Adipocyte (in vitro differentiated cells): ENCODE measurements at regions not wholly inside any gene's neighbourhood (a gene's known extent, or its start where the extent isn't known, plus 50 kb on each side); places are given as distances from the start of the nearest gene placed in this dataset.
"Not testable (repeated sequence)": the region's sequence is repeated elsewhere in the genome, so short reads cannot be mapped to it uniquely, and the experiment has no call there.

ENCODE experiments used
- DNase-seq: peaks from one replicate; pipeline ENCODE4 v3.0.0-alpha.2; 2015; ENCODE audit warnings: low read depth
- H3K27me3 ChIP-seq: replicated peaks from 2 replicates; pipeline ENCODE4 v1.7.0; 2013; ENCODE audit warnings: mild to moderate bottlenecking, low read length, moderate library complexity; ENCODE audit not compliant: control insufficient read depth, insufficient read depth
- H3K36me3 ChIP-seq: 2 replicates; pipeline ENCODE4 v1.7.0; 2013; ENCODE audit warnings: low read length, mild to moderate bottlenecking, moderate library complexity; ENCODE audit not compliant: control insufficient read depth, insufficient read depth, severe bottlenecking
- H3K4me1 ChIP-seq: 2 replicates; pipeline ENCODE4 v1.7.0; 2013; ENCODE audit warnings: mild to moderate bottlenecking, low read length, moderate library complexity; ENCODE audit not compliant: control insufficient read depth, insufficient read depth
- H3K4me3 ChIP-seq: 2 replicates; pipeline ENCODE4 v1.7.0; 2013; ENCODE audit warnings: mild to moderate bottlenecking, low read length, moderate library complexity
- H3K9ac ChIP-seq: 2 replicates; pipeline ENCODE4 v1.7.0; 2013; ENCODE audit warnings: mild to moderate bottlenecking, low read length, moderate library complexity
- H3K9me3 ChIP-seq: 2 replicates; pipeline ENCODE4 v1.7.0; 2013; ENCODE audit warnings: mild to moderate bottlenecking, low read length, moderate library complexity; ENCODE audit not compliant: control insufficient read depth

DNA sequence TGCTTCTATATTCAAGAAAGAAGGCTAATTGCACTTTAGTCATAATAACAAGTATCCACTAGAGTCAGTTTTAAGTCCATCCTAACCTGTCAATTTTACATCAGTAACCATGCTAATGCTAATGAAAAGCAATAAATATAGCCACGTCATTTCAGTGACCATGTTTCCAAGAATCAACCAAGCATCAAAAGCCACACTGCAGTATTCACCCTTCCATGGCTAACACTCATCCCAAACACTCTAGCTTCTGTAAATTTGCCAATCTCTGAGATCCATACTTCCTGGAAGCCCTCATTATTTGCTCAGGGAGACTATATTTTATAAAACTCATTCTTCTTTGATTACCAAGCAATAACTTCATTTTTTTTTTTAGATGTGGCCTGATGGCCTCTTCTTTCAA is 712.0 kb downstream of the CETN3 start:
- H3K4me1 ChIP-seq = no peaks in the 10 kb centered on the region
- H3K9ac ChIP-seq = no peak overlapping the region
- H3K4me3 ChIP-seq = no peak overlapping the region
- no peak for DNase-seq
- H3K36me3 ChIP-seq = no peaks in the 10 kb centered on the region
- H3K27me3 ChIP-seq = no peaks in the 10 kb centered on the region
- no peaks in the 10 kb centered on the region for H3K9me3 ChIP-seq

DNA sequence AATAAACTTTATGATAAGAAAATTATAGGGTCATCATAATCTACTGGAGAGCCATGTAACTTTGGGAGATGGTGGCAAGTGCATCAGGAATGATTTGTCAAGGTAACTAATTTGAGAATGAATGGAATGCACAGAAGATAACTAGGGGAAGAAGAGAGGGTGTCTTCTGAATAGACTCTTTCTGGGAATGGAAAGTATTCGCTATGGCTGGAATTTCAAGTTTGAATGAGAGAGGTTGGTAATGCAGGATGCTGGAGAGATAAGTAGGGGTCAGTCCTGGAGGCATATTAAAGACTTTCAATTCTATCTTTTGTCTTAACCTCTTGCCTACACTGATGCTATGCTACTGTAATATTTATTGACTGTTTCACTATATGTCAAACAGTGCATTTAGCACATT is 714.2 kb downstream of the CETN3 start:
- Histone ChIP-seq H3K9ac (no peak overlapping the region), H3K4me1 (no peaks in the 10 kb centered on the region), H3K9me3 (no peaks in the 10 kb centered on the region), H3K27me3 (no peaks in the 10 kb centered on the region), H3K4me3 (no peak overlapping the region), H3K36me3 (no peaks in the 10 kb centered on the region)
- no peak for DNase-seq

DNA sequence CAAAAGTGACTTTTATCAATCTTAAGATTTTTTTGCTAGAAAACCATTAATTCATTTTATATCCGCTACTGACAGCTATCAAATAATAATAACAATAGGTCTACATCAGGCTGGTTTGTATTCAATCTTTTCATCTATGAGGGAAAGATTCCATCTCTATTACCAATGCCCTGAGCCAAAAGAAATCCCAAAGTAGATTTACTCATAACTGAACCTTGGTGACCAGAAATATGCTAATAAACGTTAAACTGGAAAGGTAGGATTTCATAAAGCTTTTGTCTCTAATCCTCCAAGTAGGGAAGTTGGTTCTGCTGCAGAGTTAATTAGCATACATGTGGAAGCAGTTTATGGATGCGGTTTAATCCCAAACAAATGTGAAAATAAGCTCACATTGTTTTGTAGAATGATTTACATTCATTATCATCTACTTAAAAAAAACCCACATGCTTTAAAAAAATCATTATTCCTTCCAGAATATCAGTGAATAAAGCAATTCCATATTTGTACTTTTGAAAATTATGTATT is 715.5 kb downstream of the CETN3 start:
- DNase-seq = no peak
- Histone ChIP-seq H3K9ac (no peak overlapping the region), H3K9me3 (no peaks in the 10 kb centered on the region), H3K4me3 (no peak overlapping the region), H3K27me3 (no peaks in the 10 kb centered on the region), H3K4me1 (no peaks in the 10 kb centered on the region), H3K36me3 (no peaks in the 10 kb centered on the region)

DNA sequence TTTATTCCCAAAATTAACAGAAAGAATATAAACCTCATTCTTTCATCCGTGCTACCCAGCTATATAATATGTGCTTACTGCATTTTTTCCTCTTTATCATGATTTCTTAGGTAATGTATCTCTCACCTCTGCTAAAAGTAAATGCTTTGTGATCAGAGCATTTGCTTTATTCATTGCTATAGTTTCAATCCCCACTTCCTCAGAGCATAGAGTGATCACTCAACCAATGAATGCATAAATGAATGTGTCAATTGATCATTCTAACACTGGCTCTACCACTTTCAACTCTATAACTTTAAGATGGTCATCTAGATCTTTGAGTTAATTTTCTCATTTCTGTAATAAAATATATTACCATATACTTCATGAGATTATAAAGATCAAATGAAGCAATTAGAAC is 719.2 kb downstream of the CETN3 start:
- no peaks in the 10 kb centered on the region for H3K4me1 ChIP-seq
- no peaks in the 10 kb centered on the region for H3K27me3 ChIP-seq
- H3K9me3 ChIP-seq = no peaks in the 10 kb centered on the region
- H3K9ac ChIP-seq = no peak overlapping the region
- no peaks in the 10 kb centered on the region for H3K36me3 ChIP-seq
- H3K4me3 ChIP-seq = no peak overlapping the region
- no peak for DNase-seq

DNA sequence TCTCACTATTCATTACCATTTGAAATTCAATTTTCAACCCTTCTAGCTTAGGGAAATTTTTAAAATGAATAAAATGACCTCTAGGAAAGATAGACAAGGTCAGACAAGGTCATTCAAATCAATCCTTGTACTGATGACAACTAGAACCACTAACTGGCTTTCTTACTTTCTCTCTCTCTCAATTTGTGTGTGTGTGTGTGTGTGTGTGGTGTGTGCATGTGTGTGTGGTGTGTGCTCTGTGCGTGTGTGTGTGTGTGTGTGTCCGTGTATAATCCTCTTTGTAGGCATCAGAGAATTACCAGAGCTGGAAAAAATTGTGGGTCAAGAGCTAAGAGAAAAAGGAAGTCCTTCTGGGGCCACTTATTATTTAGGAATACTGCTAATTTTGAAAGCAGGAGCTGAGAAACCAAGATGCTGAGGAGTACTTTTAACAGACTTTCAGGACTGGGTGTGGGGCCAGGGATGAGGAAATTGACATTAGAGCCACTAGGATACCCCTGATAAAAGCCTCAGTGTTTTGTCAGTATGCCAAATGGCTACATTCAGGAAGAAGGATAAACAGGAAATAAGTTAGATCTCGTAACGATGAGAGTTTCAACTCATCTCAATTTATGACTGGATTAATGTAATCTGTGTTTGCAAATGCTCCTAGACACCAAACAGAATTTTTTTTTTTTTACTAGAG is 723.3 kb downstream of the CETN3 start:
- Histone ChIP-seq H3K27me3 (no peaks in the 10 kb centered on the region), H3K4me3 (no peak overlapping the region), H3K4me1 (no peaks in the 10 kb centered on the region), H3K36me3 (no peaks in the 10 kb centered on the region), H3K9me3 (no peaks in the 10 kb centered on the region), H3K9ac (no peak overlapping the region)
- DNase-seq = no peak

DNA sequence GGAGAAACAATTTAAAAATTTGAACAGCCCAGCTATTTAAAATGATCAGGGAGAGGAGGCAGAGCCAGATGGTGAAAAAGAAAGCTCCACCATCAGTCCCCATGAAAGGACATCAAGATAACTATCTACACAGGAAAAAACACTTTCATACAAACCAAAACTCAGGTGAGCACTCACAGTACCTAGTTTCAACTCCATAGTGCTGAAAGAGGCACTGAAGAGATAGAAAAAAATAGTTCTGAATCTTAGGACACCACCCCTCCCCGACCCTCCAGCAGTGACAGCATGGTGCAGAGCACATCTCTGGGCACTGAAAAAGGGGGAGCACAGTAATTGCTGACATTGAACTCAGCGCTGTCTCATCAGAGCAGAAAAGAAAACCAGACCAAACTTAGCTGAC is 732.9 kb downstream of the CETN3 start:
- no peaks in the 10 kb centered on the region for H3K4me1 ChIP-seq
- no peak overlapping the region for H3K9ac ChIP-seq
- H3K4me3 ChIP-seq = no peak overlapping the region
- no peaks in the 10 kb centered on the region for H3K36me3 ChIP-seq
- H3K9me3 ChIP-seq = peaks cover 6% of the 10 kb centered on the region
- H3K27me3 ChIP-seq = no peaks in the 10 kb centered on the region
- no peak for DNase-seq

DNA sequence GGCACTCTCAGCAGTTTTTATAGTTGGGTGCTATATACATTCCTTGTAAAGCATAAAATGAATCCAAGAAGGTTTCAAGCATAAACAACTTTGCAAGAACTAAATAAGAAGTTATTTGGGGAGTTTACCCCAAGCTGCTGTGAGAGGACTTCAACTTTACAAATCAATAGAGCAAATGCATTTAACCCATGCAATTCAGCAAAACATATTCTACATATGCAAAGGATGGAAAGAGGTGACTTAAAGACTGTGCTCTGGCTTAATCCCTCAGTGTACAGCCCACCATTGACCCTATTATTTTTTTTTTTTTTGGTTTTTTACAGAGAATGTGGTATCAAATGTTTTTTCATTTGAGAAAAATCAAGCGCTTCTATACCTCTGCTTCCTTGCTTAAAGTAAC is 736.5 kb downstream of the CETN3 start:
- Histone ChIP-seq H3K36me3 (no peaks in the 10 kb centered on the region), H3K4me1 (no peaks in the 10 kb centered on the region), H3K27me3 (no peaks in the 10 kb centered on the region), H3K4me3 (no peak overlapping the region), H3K9ac (no peak overlapping the region), H3K9me3 (no peaks in the 10 kb centered on the region)
- DNase-seq = no peak

DNA sequence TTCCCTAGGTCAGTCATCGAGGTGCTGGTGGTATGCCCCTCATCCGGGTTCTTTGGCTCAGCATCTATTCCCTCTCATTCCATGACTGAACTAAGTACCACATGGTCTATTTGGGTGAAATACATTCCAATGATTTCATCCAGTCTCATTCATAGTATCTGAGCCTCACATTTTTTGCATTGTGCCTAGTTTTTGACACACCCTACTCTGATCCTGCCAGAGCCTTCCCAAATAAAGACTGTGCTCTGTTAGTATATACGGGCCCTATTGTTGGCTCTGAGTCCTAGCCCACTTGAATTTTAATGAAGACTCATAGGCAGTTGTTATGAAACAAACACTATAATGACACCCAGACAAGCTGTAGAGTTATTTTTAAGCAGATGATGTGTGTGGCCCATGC is 740.7 kb downstream of the CETN3 start:
- Histone ChIP-seq H3K27me3 (no peaks in the 10 kb centered on the region), H3K9me3 (peaks cover 4% of the 10 kb centered on the region), H3K9ac (no peak overlapping the region), H3K36me3 (no peaks in the 10 kb centered on the region), H3K4me1 (no peaks in the 10 kb centered on the region), H3K4me3 (no peak overlapping the region)
- DNase-seq = peak; percentile 5

DNA sequence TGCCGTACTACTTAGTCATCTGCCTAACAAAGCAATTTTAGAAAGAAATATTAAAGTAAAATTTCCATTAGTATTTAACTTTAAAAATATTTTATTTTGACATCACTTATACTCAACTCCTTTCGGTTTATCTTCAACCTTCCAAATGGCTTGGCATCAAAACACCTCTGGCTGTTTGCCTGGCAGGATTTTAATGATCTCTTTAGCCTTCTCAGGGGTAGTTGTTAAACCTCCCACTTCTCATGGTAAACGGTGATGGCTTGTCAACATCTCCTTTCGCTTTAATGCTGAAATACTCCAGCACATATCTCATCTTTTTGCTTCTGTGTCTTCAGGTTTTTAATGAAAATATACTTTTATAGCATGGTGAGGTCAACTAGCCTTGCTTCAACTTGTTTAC is 747.1 kb downstream of the CETN3 start:
- no peak overlapping the region for H3K4me3 ChIP-seq
- H3K36me3 ChIP-seq = no peaks in the 10 kb centered on the region
- H3K27me3 ChIP-seq = no peaks in the 10 kb centered on the region
- H3K9me3 ChIP-seq = peaks cover 4% of the 10 kb centered on the region
- DNase-seq = no peak
- H3K9ac ChIP-seq = no peak overlapping the region
- no peaks in the 10 kb centered on the region for H3K4me1 ChIP-seq

DNA sequence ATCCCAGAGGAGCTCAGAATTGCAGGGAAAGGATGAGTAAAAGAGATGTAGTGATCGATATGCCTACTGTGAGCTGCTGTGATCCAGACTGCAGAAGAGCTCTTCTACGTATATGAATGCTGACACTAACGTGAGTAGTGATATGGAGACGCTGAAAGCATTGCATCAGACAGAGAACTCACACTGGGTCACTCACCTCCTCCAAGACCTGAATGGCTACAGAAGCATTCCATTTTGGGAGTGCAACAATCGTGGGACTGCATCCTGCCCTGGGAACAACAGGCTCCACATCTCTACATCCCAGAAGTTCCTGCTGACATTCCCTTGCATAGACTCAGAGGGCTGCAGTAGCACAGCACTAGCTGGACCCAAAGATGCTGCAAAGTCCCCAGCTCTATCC is 755.9 kb upstream of the MEF2C start:
- Histone ChIP-seq H3K36me3 (no peaks in the 10 kb centered on the region), H3K27me3 (no peaks in the 10 kb centered on the region), H3K4me1 (no peaks in the 10 kb centered on the region), H3K9ac (no peak overlapping the region), H3K4me3 (no peak overlapping the region), H3K9me3 (peaks cover 15% of the 10 kb centered on the region)
- no peak for DNase-seq

DNA sequence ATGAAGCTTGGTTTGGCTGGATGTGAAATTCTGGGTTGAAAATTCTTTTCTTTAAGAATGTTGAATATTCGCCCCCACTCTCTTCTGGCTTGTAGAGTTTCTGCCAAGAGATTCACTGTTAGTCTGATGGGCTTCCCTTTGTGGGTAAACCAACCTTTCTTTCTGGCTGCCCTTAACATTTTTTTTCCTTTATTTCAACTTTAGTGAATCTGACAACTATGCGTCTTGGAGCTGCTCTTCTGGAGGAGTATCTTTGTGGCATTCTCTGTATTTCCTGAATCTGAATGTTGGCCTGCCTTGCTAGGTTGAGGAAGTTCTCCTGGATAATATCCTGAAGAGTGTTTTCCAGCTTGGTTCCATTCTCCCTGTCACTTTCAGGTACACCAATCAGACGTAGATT is 751.2 kb upstream of the MEF2C start:
- not testable (repeated sequence) for H3K4me3 ChIP-seq, H3K9ac ChIP-seq, H3K27me3 ChIP-seq, DNase-seq, H3K36me3 ChIP-seq, H3K4me1 ChIP-seq
- H3K9me3 ChIP-seq = peaks cover 13% of the 10 kb centered on the region

DNA sequence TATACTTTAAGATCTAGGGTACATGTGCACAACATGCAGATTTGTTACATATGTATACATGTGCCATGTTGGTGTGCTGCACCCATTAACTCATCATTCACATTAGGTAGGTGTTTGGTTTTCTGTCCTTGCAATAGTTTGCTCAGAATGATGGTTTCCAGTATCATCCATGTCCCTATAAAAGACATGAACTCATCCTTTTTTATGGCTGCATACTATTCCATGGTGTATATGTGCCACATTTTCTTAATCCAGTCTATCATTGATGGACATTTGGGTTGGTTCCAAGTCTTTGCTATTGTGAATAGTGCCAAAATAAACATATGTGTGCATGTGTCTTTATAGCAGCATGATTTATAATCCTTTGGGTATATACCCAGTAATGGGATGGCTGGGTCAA is 747.1 kb upstream of the MEF2C start:
- H3K4me1 ChIP-seq, H3K36me3 ChIP-seq, H3K27me3 ChIP-seq, H3K9me3 ChIP-seq, H3K4me3 ChIP-seq, DNase-seq, H3K9ac ChIP-seq: not testable (repeated sequence)
